ENCODE measurements at regions not wholly inside any gene's neighbourhood (a gene's known extent, or its start where the extent isn't known, plus 50 kb on each side); places are given as distances from the start of the nearest gene placed in this dataset.

GRCh38 chr9:20286154-20286700 lies 336.1 kb downstream of the MLLT3 start:
- H3K4me1 ChIP-seq = no peaks in the 10 kb centered on the region
- TF ChIP-seq POLR2A (IDR thresholded peaks at IDR 0.05) (no peak), CTCF (IDR thresholded peaks at IDR 0.05 in 8 of 11, conservative IDR thresholded peaks at IDR 0.05 in 3 of 11) (no peak), POLR2AphosphoS5 (IDR thresholded peaks at IDR 0.05) (no peak)
- H3K27me3 ChIP-seq (replicated peaks in 1 of 7) = no peaks in the 10 kb centered on the region
- H3K36me3 ChIP-seq = no peaks in the 10 kb centered on the region
- no peak overlapping the region for H3K27ac ChIP-seq
- 50 to 73% (median 61%) methylated on average over 2 of the region's 2 CpGs for WGBS, 5 donors
- H3K4me3 ChIP-seq = no peak overlapping the region
- no peak for DNase-seq
- intact Hi-C loops (cut with DNase I; ENCODE audit: low total_unique reads) = no loop called here
- peaks cover 0 to 4% (median 0%) of the 10 kb centered on the region in 8 donors for H3K9me3 ChIP-seq

- TF ChIP-seq POLR2AphosphoS5 (IDR thresholded peaks at IDR 0.05) = no peak
- no peak for TF ChIP-seq CTCF (IDR thresholded peaks at IDR 0.05 in 8 of 11, conservative IDR thresholded peaks at IDR 0.05 in 3 of 11)
- Histone ChIP-seq H3K4me1 (no peaks in the 10 kb centered on the region), H3K27me3 (replicated peaks in 1 of 7) (no peaks in the 10 kb centered on the region), H3K4me3 (no peak overlapping the region), H3K36me3 (no peaks in the 10 kb centered on the region), H3K9me3 (peaks cover 0 to 4% (median 0%) of the 10 kb centered on the region in 8 donors), H3K27ac (no peak overlapping the region)
- DNase-seq = no peak
- WGBS, 5 donors = 56 to 81% (median 60%) methylated on average over 3 of the region's 3 CpGs
- intact Hi-C loops (cut with DNase I; ENCODE audit: low total_unique reads) = no loop called here
Observed at GRCh38 chr9:20284601-20285289, 337.6 kb downstream of the MLLT3 start.

- intact Hi-C loops (cut with DNase I; ENCODE audit: low total_unique reads) = no loop called here
- no peak overlapping the region for H3K27ac ChIP-seq
- 81 to 92% (median 87%) methylated on average over 3 of the region's 3 CpGs for WGBS, 5 donors
- no peak for TF ChIP-seq POLR2A (IDR thresholded peaks at IDR 0.05)
- no peak for TF ChIP-seq CTCF (IDR thresholded peaks at IDR 0.05 in 8 of 11, conservative IDR thresholded peaks at IDR 0.05 in 3 of 11)
- no peak for TF ChIP-seq POLR2AphosphoS5 (IDR thresholded peaks at IDR 0.05)
- no peak overlapping the region for H3K4me3 ChIP-seq
- H3K36me3 ChIP-seq = no peaks in the 10 kb centered on the region
- no peaks in the 10 kb centered on the region for H3K27me3 ChIP-seq (replicated peaks in 1 of 7)
- no peaks in the 10 kb centered on the region for H3K4me1 ChIP-seq
- peaks cover 0 to 24% (median 11%) of the 10 kb centered on the region in 8 donors for H3K9me3 ChIP-seq
- DNase-seq = no peak
Observed at GRCh38 chr9:20280330-20280729, 342.0 kb downstream of the MLLT3 start.

- TF ChIP-seq POLR2AphosphoS5 (IDR thresholded peaks at IDR 0.05) (no peak), CTCF (IDR thresholded peaks at IDR 0.05 in 8 of 11, conservative IDR thresholded peaks at IDR 0.05 in 3 of 11) (no peak), POLR2A (IDR thresholded peaks at IDR 0.05) (no peak)
- Histone ChIP-seq H3K27me3 (replicated peaks in 1 of 7) (no peaks in the 10 kb centered on the region), H3K36me3 (no peaks in the 10 kb centered on the region), H3K27ac (no peak overlapping the region), H3K4me3 (no peak overlapping the region), H3K4me1 (no peaks in the 10 kb centered on the region), H3K9me3 (peaks cover 0 to 24% (median 11%) of the 10 kb centered on the region in 8 donors)
- intact Hi-C loops (cut with DNase I; ENCODE audit: low total_unique reads) = no loop called here
- no peak for DNase-seq
- 95 to 100% (median 96%) methylated on average over 2 of the region's 2 CpGs for WGBS, 5 donors
Observed at GRCh38 chr9:20276762-20277161, 345.5 kb downstream of the MLLT3 start.

All from spleen (tissue), 11 donors.